ENCODE measurements at regions not wholly inside any gene's neighbourhood (a gene's known extent, or its start where the extent isn't known, plus 50 kb on each side); places are given as distances from the start of the nearest gene placed in this dataset.
"Not testable (repeated sequence)": the region's sequence is repeated elsewhere in the genome, so short reads cannot be mapped to it uniquely, and the experiment has no call there.

GRCh38 chr10:22467393-22467792 lies 122.1 kb downstream of the SPAG6 start:
- intact Hi-C loops (cut with micrococcal nuclease), result not testable (repeated sequence)

- intact Hi-C loops (cut with micrococcal nuclease), result no loop called here
Observed at GRCh38 chr10:22468570-22469320, 123.4 kb downstream of the SPAG6 start.

DNA sequence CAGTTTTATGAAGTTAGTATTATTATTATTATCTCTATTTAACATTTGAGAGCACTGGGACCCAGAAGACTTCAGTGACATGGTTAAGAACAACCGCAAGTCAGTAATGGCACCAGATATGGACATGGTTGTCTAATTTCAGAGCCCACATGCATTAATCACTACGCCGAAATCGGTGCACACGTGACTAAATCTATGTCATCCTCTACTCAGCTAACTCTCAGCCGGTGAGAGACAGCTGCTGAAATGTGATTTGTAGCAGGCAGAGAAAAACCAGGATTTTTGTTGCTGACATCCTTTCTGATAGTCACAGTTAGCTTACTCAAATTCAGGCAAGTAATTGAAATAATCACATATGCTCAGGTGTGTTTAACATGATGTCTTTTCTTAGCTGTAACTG lies 127.7 kb downstream of the SPAG6 start:
- intact Hi-C loops (cut with micrococcal nuclease), result no loop called here

DNA sequence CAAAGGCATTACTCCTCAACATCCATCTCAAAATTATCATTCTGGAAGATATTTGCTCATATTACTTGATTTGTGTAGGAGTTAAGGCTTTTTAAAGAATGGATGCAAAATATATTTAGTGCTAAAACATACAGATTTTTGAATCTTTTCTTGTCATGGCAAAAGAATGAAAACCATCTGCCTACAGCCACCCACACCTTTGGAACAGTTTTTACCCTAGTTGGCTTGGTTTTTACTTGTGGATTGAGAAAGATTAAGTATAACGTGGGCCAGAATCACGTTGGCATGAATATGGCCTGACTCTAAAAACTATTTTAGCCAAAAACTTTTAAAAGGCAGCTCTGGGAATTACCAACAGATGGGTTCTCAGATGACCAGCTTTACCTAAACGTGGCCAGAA lies 128.2 kb downstream of the SPAG6 start:
- intact Hi-C loops (cut with micrococcal nuclease), result no loop called here

DNA sequence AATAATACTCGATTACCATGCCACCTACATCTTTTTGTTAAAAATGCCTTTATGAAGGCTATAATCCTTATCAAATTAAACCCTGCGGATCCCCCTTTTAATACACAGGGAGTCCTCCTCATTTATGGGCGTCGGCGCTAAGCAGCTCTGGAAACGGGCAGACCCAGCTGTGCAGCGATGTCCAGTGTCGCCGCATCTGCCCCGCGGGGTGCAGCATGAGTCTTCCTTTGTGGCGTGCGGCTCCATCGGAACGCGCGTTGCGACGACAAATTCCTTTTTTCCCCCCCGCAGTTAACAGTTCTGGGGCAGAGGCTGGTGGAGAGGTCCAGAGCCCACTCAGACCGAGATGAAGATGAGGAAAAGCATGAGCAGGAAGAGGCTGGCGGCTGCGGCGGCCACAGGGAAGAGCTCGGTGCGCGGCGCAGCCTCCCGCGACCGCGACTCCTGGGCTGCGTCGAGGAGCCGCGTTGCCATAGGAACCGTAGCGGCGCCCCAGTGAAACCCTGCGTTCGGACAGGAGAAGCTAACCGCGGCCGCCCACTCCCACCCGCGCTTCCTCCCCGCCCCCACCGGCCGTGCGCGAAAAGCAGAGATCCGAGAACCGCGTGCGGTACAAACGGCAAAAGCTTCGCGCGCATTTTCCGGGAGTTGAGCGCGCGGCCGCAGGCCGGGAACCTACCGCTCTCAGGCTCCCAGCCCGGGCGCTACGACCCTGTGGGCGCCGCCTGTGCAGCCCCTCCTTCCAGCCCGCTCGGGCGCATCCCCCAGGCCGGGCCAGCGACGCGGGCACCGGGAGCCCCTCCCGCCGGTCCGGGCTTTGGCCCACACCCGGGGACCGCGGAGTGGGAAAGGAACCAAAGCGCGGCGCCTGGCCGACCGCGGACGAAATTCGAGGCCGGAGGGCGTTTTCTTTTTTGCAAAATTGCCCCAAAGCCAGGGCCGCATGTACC lies 130.6 kb downstream of the SPAG6 start:
- intact Hi-C loops (cut with micrococcal nuclease), result loop anchor here (2.0 to 5.0 kb wide), 3 partner anchors 37 to 224 kb away; no protein-coding TSS in a partner anchor

GRCh38 chr10:22476601-22477321 lies 131.5 kb downstream of the SPAG6 start:
- intact Hi-C loops (cut with micrococcal nuclease), result loop anchor here (5.0 kb wide), 1 partner anchor 224 kb away; no protein-coding TSS in a partner anchor

DNA sequence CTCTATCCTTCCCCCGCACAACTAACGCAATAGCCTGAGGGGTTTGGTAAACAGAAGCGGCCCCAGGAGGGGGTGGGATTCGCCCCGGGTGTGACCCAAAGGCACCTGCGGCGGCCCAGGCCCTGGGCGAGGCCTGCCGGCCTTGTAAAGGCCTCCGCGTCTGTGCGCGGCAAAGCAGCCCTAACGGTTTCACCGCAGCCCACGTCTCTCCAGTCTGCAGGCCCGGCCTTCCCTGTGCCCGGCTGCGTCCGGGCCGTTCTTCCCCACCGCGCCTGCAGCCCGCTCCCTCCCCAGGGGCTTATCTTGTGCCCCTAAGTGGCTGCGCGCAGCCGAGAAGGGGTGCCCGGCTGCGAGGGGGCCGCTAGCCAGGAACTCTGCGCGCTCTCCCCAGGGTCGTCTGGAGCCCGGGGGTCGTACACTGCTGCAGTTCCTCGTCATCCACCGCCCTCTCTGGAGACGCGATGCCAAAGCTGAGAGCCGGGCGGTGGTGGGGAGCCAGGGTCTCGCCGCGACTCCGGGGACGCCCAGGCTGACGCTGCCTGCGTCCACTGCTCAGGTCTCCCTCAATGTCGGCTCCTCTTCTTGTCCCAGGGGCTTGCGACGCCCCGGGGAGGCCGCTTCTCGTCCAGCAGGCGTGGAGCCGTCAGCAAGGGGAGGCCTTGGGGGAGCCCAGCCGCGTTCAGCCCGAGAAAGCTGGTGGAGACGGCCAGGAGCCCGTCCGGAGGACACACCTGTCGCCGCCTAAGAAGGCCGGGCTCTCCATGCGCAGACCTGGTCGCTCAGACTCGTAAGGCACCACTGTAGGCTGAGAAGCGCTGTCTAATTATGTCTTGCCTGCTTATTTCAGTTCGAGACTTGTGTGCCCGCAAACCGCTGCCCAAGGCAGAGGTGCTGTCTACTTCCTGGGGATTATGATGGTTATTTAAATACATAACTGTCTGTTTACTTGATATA lies 132.3 kb downstream of the SPAG6 start:
- intact Hi-C loops (cut with micrococcal nuclease), result loop anchor here (5.0 kb wide), 1 partner anchor 225 kb away; no protein-coding TSS in a partner anchor

- intact Hi-C loops (cut with micrococcal nuclease), result loop anchor here (5.0 kb wide), 1 partner anchor 226 kb away; no protein-coding TSS in a partner anchor
Observed at GRCh38 chr10:22478555-22479334, 133.4 kb downstream of the SPAG6 start.

- intact Hi-C loops (cut with micrococcal nuclease), result loop anchor here (5.0 kb wide), 1 partner anchor 227 kb away; no protein-coding TSS in a partner anchor
Observed at GRCh38 chr10:22479419-22479818, 134.1 kb downstream of the SPAG6 start.

DNA sequence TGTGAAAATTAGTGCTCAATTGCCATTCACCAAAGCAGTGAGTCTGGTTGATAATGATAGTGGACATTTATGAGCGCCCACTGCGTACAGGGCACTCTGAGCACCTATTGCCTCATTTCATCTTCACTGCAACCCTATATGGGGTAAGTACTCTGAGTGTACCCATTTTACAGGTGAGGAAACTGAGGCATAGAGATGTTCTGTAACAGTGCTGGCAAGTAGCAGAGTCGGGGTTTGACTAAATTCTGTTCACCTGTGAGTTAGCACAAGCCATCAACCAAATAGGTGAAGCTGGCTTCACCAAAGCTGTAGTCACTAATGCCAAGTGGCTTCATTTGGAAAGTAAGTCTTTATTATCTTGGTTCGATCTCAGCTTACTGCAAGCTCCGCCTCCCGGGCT lies 135.8 kb downstream of the SPAG6 start:
- intact Hi-C loops (cut with micrococcal nuclease), result no loop called here

GRCh38 chr10:22481687-22482539 lies 136.6 kb downstream of the SPAG6 start:
- intact Hi-C loops (cut with micrococcal nuclease), result loop anchor here (2.0 kb wide), 1 partner anchor 507 kb away; no protein-coding TSS in a partner anchor

GRCh38 chr10:22483132-22483531 lies 137.8 kb downstream of the SPAG6 start:
- intact Hi-C loops (cut with micrococcal nuclease), result loop anchor here (2.0 kb wide), 1 partner anchor 506 kb away; no protein-coding TSS in a partner anchor

Measured in T-helper 1 cell treated with Interleukin-12 subunit alpha and Interleukin-12 subunit beta and Interleukin-4 antibody, amounts not matched to agents 30 ng/mL and 1 ng/mL, for 36 hours (primary cell).